Spleen (tissue), 11 donors: ENCODE measurements at regions not wholly inside any gene's neighbourhood (a gene's known extent, or its start where the extent isn't known, plus 50 kb on each side); places are given as distances from the start of the nearest gene placed in this dataset.

ENCODE experiments used
- DNase-seq: peaks from one replicate; pipeline ENCODE4 v3.0.0-alpha.2; 2020
- H3K27ac ChIP-seq, 8 donors: fragments of 200-600 bp; sonication (generic) in 7 of 8; 1 replicate in 4 of 8; 2 replicates in 4 of 8; pipeline versions ENCODE4 v1.5.0 to v1.8.0; 2016 to 2021; ENCODE audit warnings: inconsistent platforms in 4 of 8, mild to moderate bottlenecking in 4 of 8, moderate library complexity in 1 of 8
- H3K27me3 ChIP-seq, 7 donors: fragments of 200-600 bp; sonication (generic) in 6 of 7; replicated peaks in 1 of 7; 1 replicate in 4 of 7; 2 replicates in 3 of 7; pipeline versions ENCODE4 v1.5.0 to v1.8.0; 2016 to 2021; ENCODE audit warnings: inconsistent platforms in 3 of 7, mild to moderate bottlenecking in 1 of 7
- H3K36me3 ChIP-seq, 6 donors: fragments of 200-600 bp; sonication (generic) in 5 of 6; 1 replicate in 4 of 6; 2 replicates in 2 of 6; pipeline versions ENCODE4 v1.5.0 to v1.8.0; 2016 to 2021; ENCODE audit warnings: inconsistent platforms in 2 of 6
- H3K4me1 ChIP-seq, 6 donors: fragments of 200-600 bp; sonication (generic) in 5 of 6; 1 replicate in 3 of 6; 2 replicates in 3 of 6; pipeline versions ENCODE4 v1.5.0 to v1.8.0; 2016 to 2021; ENCODE audit warnings: inconsistent platforms in 3 of 6
- H3K4me3 ChIP-seq, 8 donors: fragments of 200-600 bp; sonication (generic) in 7 of 8; 1 replicate in 4 of 8; 2 replicates in 4 of 8; pipeline versions ENCODE4 v1.5.0 to v1.8.0; 2016 to 2021; ENCODE audit warnings: inconsistent platforms in 4 of 8, mild to moderate bottlenecking in 4 of 8, moderate library complexity in 2 of 8
- H3K9me3 ChIP-seq, 8 donors: fragments of 200-600 bp; sonication (generic) in 7 of 8; 1 replicate in 4 of 8; 2 replicates in 4 of 8; pipeline versions ENCODE4 v1.5.0 to v1.8.0; 2016 to 2021; ENCODE audit warnings: inconsistent platforms in 4 of 8
- CTCF ChIP-seq, 11 experiments: fragments of 200-600 bp in 7 of 11; fragments of 450-650 bp in 4 of 11; sonication (generic) in 4 of 11; IDR thresholded peaks in 8 of 11; conservative IDR thresholded peaks in 3 of 11; 1 replicate in 7 of 11; 2 replicates in 4 of 11; pipeline versions ENCODE4 v1.4.0 to v1.8.0; 2016 to 2021; ENCODE audit warnings: antibody characterized with exemption in 11 of 11, inconsistent platforms in 4 of 11, mild to moderate bottlenecking in 1 of 11
- POLR2A ChIP-seq, 3 donors: fragments of 450-650 bp; IDR thresholded peaks; one replicate each; pipeline ENCODE4 v1.5.1; 2017; ENCODE audit warnings: antibody characterized with exemption in 3 of 3, mild to moderate bottlenecking in 1 of 3
- POLR2AphosphoS5 ChIP-seq, 3 donors: sonication (generic); formaldehyde crosslinking; IDR thresholded peaks; one replicate each; pipeline ENCODE4 v1.5.1; 2017; ENCODE audit warnings: antibody characterized with exemption in 3 of 3
- WGBS, 5 donors: extraction: QIAGEN DNeasy Blood & Tissue Kit in 3 of 5; methylation state at CpG; one replicate each; pipeline versions ENCODE4 v1.1.5 to v1.1.7; 2013 to 2018; 5-methylcytosine and 5-hydroxymethylcytosine counted together
- intact Hi-C: fragments of 100-400 bp; cut with DNase I; formaldehyde crosslinking; loops from one replicate; pipeline ENCODE4 v1.15.0; 2023; ENCODE audit warnings: low total_unique reads
- donor health status: healthy with polysubstance abuse.
- donor health status: DM: no; HTN: no; CAD: no; lungs with moderate emphysema.
- donor health status: DM: no; HTN: no; CAD: no.
- donor health status: Bipolar disorder and iron deficiency.
- donor health status: healthy.
- donor health status: DM: no; HTN: no; CAD: no.
- donor health status: DM: yes; HTN: yes; CAD: no.

DNA sequence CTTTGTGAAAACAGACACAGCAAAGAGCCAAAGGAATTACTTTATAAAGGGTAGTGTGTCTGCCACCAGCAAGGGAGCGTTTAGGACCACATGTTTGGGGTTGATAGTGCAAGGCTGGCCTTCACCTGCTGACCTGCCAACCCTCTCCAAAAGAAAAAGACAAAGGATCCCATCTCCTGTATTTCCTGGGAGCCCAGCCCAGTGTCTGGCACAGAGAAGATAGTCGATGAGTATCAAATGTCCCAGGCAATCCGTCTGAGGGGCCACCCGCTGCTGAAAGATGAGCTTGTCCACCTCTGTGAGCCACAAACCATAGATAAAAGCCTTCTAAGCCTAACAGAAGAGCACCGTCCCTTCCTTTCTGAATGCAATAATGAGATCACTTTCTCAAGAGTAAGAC, 154.8 kb upstream of the CTNNB1 start:
- intact Hi-C loops: no loop called here
- no peak overlapping the region for H3K27ac ChIP-seq
- TF ChIP-seq POLR2A (IDR thresholded peaks at IDR 0.05) (no peak), CTCF (IDR thresholded peaks at IDR 0.05 in 8 of 11, conservative IDR thresholded peaks at IDR 0.05 in 3 of 11) (no peak), POLR2AphosphoS5 (IDR thresholded peaks at IDR 0.05) (no peak)
- no peak for DNase-seq
- no peaks in the 10 kb centered on the region for H3K4me1 ChIP-seq
- H3K9me3 ChIP-seq: peaks cover 0 to 10% (median 6%) of the 10 kb centered on the region in 8 donors
- peaks cover 0 to 47% (median 0%) of the 10 kb centered on the region in 7 donors for H3K27me3 ChIP-seq
- H3K4me3 ChIP-seq: no peak overlapping the region
- H3K36me3 ChIP-seq: no peaks in the 10 kb centered on the region
- WGBS, 5 donors: 84 to 90% (median 86%) methylated on average over 5 of the region's 5 CpGs

DNA sequence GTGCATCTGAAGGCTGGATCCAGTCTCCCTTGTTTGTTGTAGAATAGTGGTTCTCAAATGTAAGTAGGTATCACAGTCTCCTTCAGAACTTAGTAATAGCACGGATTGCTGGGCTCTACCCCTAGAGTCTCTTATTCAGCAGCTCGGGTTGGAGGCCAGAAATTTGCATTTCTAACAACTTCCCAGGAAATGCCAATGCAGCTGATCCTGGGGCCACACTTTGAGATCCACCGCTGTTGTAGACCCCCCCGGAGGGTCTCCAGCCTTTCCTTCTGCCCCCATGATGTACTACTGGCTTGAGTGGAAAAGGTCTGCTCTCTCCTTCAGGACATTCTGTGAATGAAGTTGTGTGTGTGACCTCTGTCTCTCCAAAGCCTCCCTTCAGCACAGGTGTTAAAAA, 153.8 kb upstream of the CTNNB1 start:
- Histone ChIP-seq H3K4me1 (no peaks in the 10 kb centered on the region), H3K9me3 (peaks cover 0 to 10% (median 6%) of the 10 kb centered on the region in 8 donors), H3K27ac (no peak overlapping the region), H3K36me3 (no peaks in the 10 kb centered on the region), H3K27me3 (peaks cover 0 to 41% (median 0%) of the 10 kb centered on the region in 7 donors), H3K4me3 (no peak overlapping the region)
- WGBS, 5 donors: 65 to 87% (median 78%) methylated on average over 4 of the region's 4 CpGs
- intact Hi-C loops: no loop called here
- TF ChIP-seq CTCF (IDR thresholded peaks at IDR 0.05 in 8 of 11, conservative IDR thresholded peaks at IDR 0.05 in 3 of 11): no peak
- no peak for TF ChIP-seq POLR2A (IDR thresholded peaks at IDR 0.05)
- TF ChIP-seq POLR2AphosphoS5 (IDR thresholded peaks at IDR 0.05): no peak
- DNase-seq: no peak

- Histone ChIP-seq H3K27me3 (peaks cover 0 to 4% (median 0%) of the 10 kb centered on the region in 7 donors), H3K9me3 (peaks cover 0 to 10% (median 6%) of the 10 kb centered on the region in 8 donors), H3K4me1 (no peaks in the 10 kb centered on the region), H3K4me3 (no peak overlapping the region), H3K36me3 (no peaks in the 10 kb centered on the region), H3K27ac (no peak overlapping the region)
- 72 to 91% (median 80%) methylated on average over 4 of the region's 4 CpGs for WGBS, 5 donors
- no peak for DNase-seq
- TF ChIP-seq POLR2A (IDR thresholded peaks at IDR 0.05): no peak
- no peak for TF ChIP-seq POLR2AphosphoS5 (IDR thresholded peaks at IDR 0.05)
- no peak for TF ChIP-seq CTCF (IDR thresholded peaks at IDR 0.05 in 8 of 11, conservative IDR thresholded peaks at IDR 0.05 in 3 of 11)
- intact Hi-C loops: no loop called here
These were observed 149.2 kb upstream of the CTNNB1 start for GRCh38 chr3:41050144-41050543.

- no peak overlapping the region for H3K4me3 ChIP-seq
- intact Hi-C loops: no loop called here
- H3K36me3 ChIP-seq: no peaks in the 10 kb centered on the region
- TF ChIP-seq POLR2A (IDR thresholded peaks at IDR 0.05) (no peak), POLR2AphosphoS5 (IDR thresholded peaks at IDR 0.05) (no peak), CTCF (IDR thresholded peaks at IDR 0.05 in 8 of 11, conservative IDR thresholded peaks at IDR 0.05 in 3 of 11) (no peak)
- H3K27me3 ChIP-seq: peaks cover 0 to 8% (median 0%) of the 10 kb centered on the region in 7 donors
- WGBS, 5 donors: 88 to 94% (median 92%) methylated on average over 2 of the region's 2 CpGs
- H3K4me1 ChIP-seq: no peaks in the 10 kb centered on the region
- H3K27ac ChIP-seq: no peak overlapping the region
- no peak for DNase-seq
- no peaks in the 10 kb centered on the region for H3K9me3 ChIP-seq
These were observed 146.1 kb upstream of the CTNNB1 start for GRCh38 chr3:41053220-41053619.
